ENCODE measurements at regions not wholly inside any gene's neighbourhood (a gene's known extent, or its start where the extent isn't known, plus 50 kb on each side); places are given as distances from the start of the nearest gene placed in this dataset.

DNA sequence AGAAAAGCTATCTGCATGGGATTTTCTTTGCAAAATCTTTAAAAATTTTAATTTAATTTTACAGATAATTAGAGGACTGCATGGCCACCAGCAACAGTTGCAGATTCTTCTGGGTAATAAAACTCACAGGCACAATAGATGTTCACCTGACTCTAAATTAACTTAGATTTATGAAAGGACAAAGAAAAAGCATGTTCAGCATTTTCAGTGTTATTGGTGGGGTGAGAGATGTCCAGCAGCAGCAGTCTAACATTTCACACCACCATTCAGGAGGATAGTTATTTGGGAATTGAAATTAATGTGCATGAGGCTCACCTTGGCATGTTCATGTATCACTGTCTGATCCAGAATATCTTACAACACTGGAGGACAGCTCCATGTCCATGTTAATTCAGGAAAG lies 74.0 kb downstream of the SCGB2B2 start:
- TF ChIP-seq, protein P1, sequence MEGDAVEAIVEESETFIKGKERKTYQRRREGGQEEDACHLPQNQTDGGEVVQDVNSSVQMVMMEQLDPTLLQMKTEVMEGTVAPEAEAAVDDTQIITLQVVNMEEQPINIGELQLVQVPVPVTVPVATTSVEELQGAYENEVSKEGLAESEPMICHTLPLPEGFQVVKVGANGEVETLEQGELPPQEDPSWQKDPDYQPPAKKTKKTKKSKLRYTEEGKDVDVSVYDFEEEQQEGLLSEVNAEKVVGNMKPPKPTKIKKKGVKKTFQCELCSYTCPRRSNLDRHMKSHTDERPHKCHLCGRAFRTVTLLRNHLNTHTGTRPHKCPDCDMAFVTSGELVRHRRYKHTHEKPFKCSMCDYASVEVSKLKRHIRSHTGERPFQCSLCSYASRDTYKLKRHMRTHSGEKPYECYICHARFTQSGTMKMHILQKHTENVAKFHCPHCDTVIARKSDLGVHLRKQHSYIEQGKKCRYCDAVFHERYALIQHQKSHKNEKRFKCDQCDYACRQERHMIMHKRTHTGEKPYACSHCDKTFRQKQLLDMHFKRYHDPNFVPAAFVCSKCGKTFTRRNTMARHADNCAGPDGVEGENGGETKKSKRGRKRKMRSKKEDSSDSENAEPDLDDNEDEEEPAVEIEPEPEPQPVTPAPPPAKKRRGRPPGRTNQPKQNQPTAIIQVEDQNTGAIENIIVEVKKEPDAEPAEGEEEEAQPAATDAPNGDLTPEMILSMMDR (IDR thresholded peaks at IDR 0.05): no peak
- TF ChIP-seq POLR2A (IDR thresholded peaks at IDR 0.05): no peak

Data from lower leg skin (tissue), 3 donors.